ENCODE measurements at regions not wholly inside any gene's neighbourhood (a gene's known extent, or its start where the extent isn't known, plus 50 kb on each side); places are given as distances from the start of the nearest gene placed in this dataset.

DNA sequence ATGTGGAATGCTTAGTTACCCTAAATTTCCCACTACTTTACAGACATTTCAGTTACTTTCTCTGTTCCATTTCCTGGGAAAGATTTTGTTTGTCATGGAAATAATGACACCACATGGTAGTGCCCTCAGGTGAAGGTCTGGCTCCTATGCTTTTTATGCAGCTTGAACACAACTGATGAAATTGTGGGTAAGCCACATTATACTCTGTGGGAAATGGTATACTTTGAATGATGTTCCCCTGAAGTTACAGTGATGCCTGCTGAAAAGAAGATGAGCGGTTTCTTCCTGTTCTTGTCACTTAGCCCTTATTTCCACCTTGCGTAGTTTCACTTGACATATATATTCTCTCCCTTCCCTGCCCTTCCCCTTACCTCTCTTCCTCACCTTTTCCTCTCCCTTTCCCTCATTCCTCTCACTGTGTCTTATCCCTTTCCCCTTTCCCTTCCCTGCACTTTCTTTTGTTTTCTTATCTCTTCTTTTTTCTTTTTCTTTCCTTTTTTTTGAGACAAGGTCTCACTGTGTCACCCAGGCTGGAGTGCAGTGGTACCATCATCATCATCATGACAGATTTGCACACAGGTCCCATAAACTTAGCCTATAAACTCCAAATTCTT lies 280.8 kb upstream of the IL12B start:
- Histone ChIP-seq H3K27ac (ENCODE audit: insufficient read depth, low read depth, low read length) (no peak overlapping the region), H3K36me3 (ENCODE audit: control insufficient read depth in 2 of 2, extremely low read depth in 1 of 2, insufficient read depth in 2 of 2, low read length in 2 of 2) (no peaks in the 10 kb centered on the region), H3K79me2 (ENCODE audit: control insufficient read depth, insufficient read depth, low read length) (no peaks in the 10 kb centered on the region), H3K9me3 (replicated peaks; ENCODE audit: control insufficient read depth, insufficient read depth, low read length) (no peaks in the 10 kb centered on the region), H3K4me1 (ENCODE audit: control insufficient read depth, extremely low read depth, insufficient read depth, low read length) (no peaks in the 10 kb centered on the region), H3K4me3 (replicated peaks in 1 of 3; ENCODE audit: insufficient read depth in 1 of 3, low read depth in 1 of 3, low read length in 3 of 3) (no peak overlapping the region), H3K4me2 (ENCODE audit: insufficient read depth, low read length) (no peak overlapping the region), H2AFZ (ENCODE audit: low read depth, low read length) (no peak overlapping the region), H4K20me1 (replicated peaks; ENCODE audit: control insufficient read depth, extremely low read depth, insufficient read depth, low read length) (no peaks in the 10 kb centered on the region), H3K9me1 (replicated peaks; ENCODE audit: control insufficient read depth, extremely low read depth, insufficient read depth, low read length) (no peaks in the 10 kb centered on the region), H3K27me3 (ENCODE audit: control insufficient read depth in 2 of 2, insufficient read depth in 2 of 2, low read length in 2 of 2) (no peaks in the 10 kb centered on the region), H3K9ac (replicated peaks; ENCODE audit: extremely low read depth, insufficient read depth, low read length) (no peak overlapping the region)
- POLR2A ChIA-PET: no interaction called here
- DNase-seq (ENCODE audit: low read depth, low spot score) (no peak), FAIRE-seq (no peak)
- CTCF ChIA-PET: no interaction called here
- dilution Hi-C loops (cut with MboI; ENCODE audit: extremely low pct_ligation_motif_present, low sequenced_read_pairs): no loop called here
- TF ChIP-seq GATA2 (IDR thresholded peaks at IDR 0.05; ENCODE audit: insufficient read depth, insufficient read length, low read depth, low read length) (no peak), POLR2A (IDR thresholded peaks at IDR 0.05; ENCODE audit: low read depth, low read length) (no peak), JUN (IDR thresholded peaks at IDR 0.05; ENCODE audit: borderline replicate concordance, insufficient read depth, insufficient read length, low read depth) (no peak), FOS (IDR thresholded peaks at IDR 0.05; ENCODE audit: borderline replicate concordance, insufficient read depth, low read length) (no peak), EZH2 (IDR thresholded peaks at IDR 0.05; ENCODE audit: borderline replicate concordance, low read depth, low read length, severe bottlenecking) (no peak), POLR2AphosphoS5 (IDR thresholded peaks at IDR 0.05; ENCODE audit: insufficient read depth, low read depth, low read length) (no peak), MYC (IDR thresholded peaks at IDR 0.05; ENCODE audit: low read depth, low read length) (no peak)
- TF ChIP-seq, protein P1, sequence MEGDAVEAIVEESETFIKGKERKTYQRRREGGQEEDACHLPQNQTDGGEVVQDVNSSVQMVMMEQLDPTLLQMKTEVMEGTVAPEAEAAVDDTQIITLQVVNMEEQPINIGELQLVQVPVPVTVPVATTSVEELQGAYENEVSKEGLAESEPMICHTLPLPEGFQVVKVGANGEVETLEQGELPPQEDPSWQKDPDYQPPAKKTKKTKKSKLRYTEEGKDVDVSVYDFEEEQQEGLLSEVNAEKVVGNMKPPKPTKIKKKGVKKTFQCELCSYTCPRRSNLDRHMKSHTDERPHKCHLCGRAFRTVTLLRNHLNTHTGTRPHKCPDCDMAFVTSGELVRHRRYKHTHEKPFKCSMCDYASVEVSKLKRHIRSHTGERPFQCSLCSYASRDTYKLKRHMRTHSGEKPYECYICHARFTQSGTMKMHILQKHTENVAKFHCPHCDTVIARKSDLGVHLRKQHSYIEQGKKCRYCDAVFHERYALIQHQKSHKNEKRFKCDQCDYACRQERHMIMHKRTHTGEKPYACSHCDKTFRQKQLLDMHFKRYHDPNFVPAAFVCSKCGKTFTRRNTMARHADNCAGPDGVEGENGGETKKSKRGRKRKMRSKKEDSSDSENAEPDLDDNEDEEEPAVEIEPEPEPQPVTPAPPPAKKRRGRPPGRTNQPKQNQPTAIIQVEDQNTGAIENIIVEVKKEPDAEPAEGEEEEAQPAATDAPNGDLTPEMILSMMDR (IDR thresholded peaks at IDR 0.05; ENCODE audit: extremely low read depth in 1 of 2, insufficient read depth in 1 of 2, low read depth in 1 of 2, low read length in 2 of 2): no peak
- TF ChIP-seq, protein P2, sequence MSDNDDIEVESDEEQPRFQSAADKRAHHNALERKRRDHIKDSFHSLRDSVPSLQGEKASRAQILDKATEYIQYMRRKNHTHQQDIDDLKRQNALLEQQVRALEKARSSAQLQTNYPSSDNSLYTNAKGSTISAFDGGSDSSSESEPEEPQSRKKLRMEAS (IDR thresholded peaks at IDR 0.05; ENCODE audit: insufficient read depth, insufficient read length): no peak
- intact Hi-C loops (cut with micrococcal nuclease): no loop called here
- no TSS peak for BruUV-seq (replicated peaks)
